SKM-1 (cell line): ENCODE measurements at regions not wholly inside any gene's neighbourhood (a gene's known extent, or its start where the extent isn't known, plus 50 kb on each side); places are given as distances from the start of the nearest gene placed in this dataset.
"Not testable (repeated sequence)": the region's sequence is repeated elsewhere in the genome, so short reads cannot be mapped to it uniquely, and the experiment has no call there.

Experiments
- DNase-seq: peaks from one replicate; lab custom pipeline; 2025; ENCODE audit not compliant: unreplicated experiment; lab: John Stamatoyannopoulos, UW

DNA sequence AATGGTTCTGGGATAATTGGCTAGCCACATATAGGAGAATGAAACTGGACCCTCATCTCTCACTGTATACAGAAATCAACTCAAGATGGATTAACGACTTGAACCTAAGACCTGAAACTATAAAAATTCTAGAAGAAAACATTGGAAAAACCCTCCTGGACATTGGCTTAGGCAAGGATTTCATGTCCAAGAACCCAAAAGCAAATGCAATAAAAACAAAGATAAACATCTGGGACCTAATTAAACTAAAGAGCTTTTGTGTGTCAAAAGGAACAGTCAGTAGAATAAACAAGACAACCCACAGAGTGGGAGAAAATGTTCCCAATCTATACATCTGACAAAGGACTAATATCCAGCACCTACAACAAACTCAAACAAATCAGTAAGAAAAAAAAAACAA lies 524.3 kb upstream of the CADM1 start:
- not testable (repeated sequence) for DNase-seq

DNA sequence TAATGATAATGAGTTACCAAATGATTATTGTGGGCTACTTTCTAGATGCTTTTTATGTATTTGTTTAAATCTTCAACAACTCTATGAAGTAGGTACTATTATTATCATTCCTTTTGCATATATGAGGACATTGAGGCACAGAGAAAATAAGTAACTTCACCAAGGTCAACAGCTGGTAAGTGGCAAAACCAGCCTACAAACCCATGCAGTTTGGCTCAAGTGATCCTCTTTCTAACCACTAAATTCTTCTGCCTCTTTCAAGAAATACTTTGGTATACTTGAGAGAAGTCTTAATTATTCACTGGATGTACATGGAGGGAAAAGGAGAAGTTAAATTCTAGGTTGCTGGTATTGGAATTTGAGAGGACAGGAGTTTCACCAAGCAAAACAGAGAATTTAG lies 495.2 kb upstream of the CADM1 start:
- DNase-seq = no peak

DNA sequence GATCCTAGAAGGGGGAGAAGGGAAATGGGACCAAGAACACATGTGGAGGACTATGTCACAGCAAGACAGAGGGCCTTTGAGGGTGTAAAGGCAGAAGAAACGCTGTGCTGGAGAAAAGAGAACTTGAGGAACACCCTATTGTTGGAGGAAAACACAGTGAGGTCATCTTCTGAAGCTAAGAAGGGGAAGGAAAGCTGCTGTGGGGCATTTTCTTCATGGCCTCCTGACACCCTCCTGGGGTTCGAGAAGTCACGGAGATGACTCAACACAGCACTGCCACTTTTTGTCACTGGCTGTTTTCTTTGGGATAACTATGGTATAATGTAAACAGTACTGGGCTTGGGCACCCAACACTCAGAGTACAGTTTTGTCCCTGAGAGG lies 492.6 kb upstream of the CADM1 start:
- DNase-seq = peak; percentile 8

DNA sequence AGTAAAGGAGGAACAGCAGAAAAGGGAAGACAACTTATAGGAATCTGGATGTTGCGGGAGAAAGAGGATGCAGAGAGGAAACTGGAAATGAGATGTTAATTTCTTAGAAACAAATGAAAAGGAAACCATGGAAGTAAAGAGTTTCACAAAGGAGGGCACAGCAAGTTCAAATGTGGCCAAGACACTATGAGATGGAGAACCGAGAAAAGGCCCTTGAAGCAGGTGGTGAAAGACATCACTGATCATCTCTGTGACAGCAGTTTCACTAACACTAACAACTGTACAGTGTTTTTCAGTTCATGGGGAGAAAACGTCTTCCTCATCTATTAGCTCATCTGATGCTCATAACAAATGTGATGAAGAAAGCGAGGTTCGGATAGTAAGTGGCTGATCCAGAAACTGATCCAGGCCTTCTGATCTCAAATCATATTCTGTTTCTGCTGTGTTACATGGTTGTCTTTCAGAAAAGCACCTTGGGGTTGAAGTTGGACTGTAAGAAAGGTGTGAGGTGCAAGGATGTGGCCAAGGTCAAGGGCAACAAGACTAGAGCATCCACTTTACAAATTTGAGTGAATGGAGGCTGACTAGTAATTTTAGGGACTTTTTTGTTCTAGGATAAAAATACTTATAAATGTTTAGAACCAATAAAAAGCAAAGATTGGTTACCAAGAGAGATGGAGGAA lies 492.1 kb upstream of the CADM1 start:
- DNase-seq = no peak

DNA sequence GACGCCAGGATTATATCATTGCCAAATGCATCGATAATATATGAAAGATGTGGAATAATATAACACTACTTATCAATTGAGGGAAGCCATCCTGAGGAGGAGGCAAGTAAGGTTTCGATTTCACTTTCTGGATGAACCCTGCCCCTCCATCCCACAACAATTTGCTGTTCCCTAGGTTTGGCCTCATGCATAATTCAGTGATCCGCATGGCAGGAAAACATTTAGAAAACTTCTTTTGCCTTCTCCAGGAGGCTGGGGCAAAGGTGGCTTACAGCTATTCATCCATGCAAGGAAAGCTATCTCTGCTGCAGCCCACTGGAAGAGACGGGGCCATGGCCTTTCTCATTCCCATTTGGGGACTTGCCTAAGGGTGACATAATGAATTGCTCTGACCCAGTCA lies 489.4 kb upstream of the CADM1 start:
- DNase-seq = no peak

DNA sequence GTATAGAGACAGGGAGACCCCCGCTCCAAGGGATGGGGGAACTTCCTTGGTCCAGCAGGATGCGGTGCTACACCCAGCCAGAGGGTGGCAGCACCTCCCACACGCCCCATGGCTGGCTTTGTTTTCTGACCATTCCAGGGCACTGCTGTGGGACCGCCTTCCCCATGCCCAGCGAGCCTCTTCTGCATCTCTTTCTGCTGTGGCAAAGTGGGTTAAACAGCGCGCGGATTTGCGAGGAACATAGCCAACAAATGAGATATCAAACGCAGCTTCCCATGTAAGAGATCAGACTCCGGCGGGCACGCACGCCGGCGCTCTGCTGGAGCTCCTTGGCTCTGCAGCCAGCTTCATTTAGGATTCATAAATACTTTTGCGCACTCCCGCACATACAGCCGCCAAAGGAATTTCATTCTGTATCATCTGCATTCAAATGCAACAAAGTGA lies 485.8 kb upstream of the CADM1 start:
- no peak for DNase-seq

DNA sequence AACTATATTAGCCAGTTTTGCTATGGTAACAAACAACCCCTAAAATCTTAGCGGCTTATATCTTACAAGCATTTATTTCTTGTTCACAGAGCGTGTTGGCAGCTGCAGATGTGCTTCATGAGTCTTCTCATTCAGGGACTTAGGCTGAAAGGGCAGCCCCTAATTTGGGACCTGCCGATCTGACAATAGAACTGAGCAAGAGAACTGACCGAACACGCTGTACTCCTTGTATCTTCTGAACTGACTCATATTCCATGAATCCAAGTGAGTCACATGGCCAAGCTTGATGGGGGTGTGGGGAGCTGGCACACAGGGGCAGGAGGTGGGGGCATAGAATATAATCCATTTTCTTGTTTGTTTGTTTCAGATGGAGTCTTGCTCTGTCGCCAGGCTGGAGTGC lies 481.7 kb upstream of the CADM1 start:
- DNase-seq = no peak

DNA sequence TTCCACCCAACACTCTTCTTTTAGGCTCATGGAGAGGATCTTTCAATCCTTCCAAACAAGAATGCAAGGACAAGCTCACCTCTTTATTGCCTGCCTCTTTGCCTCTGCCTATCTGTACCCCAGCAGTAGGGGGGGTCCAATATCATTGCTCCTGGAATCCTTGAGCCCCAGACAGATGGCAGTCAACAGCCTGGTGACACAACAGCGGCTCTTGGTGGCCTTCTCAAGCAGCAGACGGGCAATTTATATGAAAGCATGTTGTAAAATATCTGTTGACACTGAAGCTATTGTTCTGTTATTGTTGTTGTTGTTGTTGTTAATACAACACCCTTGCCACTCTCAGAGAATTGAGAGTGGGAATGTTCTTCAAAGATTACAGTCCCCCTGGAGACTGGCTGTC lies 480.0 kb upstream of the CADM1 start:
- DNase-seq = no peak

DNA sequence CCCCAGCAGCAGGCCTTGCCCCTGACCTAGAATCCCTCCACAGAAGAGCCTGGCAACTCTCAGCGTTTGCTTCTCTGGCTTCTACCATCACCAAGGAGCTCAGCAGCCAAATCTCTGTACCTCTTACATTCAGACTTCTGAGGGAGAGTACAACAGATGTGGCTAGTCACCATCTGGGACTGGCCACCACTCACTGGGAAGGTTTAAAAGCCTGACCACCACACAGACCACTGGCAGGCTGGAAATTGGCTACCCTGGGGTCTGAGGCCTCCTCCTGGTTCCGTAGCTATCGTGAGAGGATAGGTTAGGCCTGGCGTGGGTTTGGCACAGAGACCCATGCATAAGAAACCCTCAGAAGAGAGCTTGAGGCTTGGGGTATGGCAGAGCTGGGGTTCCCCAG lies 478.5 kb upstream of the CADM1 start:
- DNase-seq = no peak

DNA sequence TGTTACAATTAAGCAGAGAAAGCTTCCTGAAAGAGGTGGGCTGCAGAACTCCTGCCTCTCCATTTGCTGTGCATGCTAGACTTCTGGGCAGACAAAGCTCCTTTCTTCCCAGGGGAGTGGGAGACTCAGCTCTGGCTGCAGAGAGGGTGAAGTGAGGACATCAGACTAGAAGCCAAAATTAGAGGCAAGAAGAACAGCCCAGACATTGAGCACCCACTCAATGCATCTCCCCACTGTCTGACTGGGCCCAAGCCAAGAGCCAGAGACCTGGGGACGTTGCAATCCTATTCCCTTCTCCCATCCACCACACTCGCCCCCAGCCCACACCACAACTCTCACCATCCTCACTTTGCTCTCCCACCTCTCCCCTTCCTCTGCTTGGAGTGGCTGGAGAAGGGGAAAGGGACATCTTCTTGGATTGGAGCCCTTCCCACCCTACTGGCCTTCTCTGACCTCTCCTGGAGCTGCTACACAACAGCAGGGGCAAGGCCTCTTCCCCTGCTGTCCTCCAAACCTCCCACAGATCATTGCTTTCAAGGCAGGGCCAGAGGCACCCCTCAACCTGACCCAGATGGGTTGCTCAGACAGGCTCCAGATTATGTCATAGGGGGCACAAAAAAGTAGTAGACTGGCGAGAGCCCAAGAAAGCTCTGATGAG lies 477.7 kb upstream of the CADM1 start:
- DNase-seq = no peak

DNA sequence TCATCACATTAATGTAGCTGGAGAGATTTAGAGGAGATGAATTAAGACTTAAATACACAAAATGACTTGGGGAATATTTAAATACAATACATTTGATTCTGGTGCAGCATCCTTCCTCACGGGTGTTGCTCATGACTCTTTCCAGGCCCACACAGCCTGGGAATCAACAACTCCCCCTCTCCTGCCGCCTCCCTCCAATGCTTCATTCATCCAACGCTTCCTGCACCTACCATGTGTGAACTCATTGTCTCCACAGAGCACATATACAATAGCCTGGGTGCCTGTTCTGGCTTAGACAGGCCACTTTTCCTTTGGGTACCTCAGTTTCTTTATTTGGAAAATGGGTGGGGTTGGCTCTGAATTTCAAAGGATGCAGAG lies 476.9 kb upstream of the CADM1 start:
- DNase-seq = no peak

DNA sequence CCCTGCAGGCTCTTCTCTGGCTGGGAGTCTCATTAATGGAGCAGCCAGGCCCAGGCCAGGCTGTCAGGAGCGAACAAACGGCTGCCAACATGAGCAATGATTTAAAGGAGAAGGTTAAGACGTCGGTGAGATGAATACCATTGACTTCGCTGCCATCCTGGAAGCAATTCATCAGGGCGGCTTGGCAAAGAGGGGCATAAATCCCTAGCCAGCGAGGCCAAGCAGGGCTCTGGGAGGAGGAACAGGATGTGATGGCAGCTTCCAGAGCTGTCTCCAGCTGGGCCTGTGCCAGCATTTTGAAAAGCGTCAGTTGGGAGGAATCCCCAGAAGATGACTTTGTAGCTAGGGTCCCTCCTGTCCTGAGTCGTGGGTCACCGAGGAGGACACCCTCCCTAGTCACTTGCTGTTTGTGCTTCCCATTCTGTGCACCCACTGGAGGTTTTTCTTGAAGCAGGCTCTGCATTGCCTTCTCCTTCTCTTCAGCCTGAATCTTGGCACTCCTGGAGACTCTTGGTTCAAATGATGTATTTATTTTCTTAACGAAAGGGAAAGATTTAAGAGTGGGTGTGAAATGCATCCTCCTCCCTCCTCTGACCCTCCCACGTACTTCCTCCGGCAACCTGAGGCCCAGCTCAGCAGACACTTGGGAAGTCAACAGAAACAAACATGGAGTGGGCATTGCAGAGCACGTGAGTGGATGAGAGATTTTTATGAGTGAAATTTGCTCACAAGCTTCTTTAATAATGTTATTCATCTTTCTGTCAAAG lies 476.3 kb upstream of the CADM1 start:
- no peak for DNase-seq

DNA sequence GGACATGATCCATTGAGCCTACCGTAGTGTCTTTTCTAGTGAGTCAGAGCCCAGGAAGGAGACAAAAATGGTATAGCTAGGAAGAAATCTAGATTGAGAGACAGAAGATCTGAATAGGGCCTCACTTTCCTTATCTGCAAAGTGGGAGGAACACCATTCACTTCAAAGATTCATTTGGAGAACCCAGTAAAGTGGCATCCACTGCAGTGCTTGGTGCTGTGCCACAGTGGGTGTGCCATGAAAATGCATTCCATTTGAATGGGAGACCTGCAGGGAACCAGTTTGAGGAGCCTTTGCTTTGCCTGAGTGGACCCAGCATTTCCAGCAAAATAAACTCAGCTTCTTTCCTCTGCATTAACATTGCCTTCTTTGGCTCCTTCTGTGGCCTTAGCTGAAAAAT lies 470.5 kb upstream of the CADM1 start:
- DNase-seq = no peak

DNA sequence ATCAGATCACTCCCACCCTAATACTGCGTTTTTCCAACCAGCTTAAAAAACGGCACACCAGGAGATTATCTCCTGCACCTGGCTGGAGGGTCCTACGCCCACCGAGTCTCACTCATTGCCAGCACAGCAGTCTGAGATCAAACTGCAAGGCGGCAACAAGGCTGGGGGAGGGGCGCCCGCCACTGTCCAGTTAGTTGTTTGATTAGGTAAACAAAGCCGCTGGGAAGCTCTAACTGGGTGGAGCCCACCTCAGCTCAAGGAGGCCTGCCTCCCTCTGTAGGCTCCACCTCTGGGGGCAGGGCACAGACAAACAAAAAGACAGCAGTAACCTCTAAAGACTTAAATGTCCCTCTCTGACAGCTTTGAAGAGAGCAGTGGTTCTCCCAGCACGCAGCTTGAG lies 463.0 kb upstream of the CADM1 start:
- DNase-seq = not testable (repeated sequence)

DNA sequence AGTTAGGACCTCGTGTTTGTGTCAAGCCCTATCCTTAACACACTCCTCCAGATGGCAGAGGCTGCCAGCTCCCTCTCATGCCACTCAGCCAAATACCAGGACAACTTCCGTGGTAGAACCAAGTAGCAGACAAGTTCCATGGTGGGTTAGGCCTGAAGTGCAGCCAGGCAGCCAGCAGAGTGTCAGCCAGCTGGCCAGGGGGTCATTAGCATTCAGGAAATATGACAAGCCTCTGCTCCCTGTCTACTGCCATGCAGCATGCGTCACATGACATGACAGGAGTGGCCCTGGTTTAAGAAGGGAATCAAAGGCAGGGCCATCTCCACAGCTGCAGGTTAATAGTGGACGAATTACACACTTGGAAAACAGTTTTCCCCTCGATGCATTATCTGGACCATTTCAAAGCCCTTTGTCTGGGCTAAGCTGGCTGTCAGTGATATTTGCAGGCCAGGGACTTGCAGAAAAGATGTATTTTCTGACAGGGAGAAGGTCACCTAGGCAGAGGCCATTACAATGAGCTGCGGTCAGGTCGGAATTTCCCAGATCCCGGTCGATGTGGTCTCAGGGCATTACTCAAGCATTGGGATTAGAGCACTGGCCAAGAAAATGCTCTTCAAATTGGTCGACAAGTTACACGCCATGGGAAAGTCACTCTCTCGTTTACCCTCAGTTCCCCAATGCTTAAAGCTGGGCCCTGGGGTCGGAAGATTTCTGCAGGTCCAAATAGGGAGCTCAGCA lies 461.7 kb upstream of the CADM1 start:
- DNase-seq = no peak

DNA sequence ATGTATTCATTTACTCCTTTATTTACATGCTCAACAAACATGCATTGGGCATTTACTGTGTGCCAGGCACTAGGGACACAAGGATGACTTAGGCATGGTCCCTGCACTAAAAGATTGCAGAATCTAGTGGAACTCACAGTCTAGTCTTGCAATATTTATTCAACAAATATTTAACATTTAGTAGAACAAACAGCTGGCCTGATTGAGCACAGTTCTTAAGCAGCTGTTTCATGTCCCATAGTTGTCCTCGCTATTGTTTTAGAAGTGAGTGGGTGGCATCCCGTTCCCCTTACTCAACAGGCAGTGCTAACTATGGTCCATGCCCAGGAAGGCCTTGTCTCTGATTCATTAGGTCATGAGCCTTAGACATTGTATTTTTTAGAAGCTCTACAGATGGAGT lies 459.9 kb upstream of the CADM1 start:
- no peak for DNase-seq

DNA sequence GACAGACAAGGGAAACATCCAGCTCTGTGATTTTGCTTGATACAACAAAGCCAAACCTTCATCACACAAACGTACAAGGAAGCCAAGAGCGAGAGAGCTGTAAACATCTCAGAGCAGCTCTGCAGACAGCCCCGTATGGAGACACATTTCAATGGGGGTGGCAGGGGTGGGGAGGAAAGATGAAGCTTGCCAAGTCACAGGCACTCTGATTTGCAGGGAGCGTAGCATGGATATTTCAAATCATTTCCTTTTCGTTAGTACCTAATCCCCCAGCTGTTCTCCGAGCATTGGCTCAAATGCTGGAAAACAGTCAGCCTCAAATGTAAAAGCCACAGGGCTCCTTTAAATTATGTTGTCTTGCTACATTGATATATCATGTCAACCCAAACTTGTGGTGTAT lies 458.9 kb upstream of the CADM1 start:
- DNase-seq = no peak

DNA sequence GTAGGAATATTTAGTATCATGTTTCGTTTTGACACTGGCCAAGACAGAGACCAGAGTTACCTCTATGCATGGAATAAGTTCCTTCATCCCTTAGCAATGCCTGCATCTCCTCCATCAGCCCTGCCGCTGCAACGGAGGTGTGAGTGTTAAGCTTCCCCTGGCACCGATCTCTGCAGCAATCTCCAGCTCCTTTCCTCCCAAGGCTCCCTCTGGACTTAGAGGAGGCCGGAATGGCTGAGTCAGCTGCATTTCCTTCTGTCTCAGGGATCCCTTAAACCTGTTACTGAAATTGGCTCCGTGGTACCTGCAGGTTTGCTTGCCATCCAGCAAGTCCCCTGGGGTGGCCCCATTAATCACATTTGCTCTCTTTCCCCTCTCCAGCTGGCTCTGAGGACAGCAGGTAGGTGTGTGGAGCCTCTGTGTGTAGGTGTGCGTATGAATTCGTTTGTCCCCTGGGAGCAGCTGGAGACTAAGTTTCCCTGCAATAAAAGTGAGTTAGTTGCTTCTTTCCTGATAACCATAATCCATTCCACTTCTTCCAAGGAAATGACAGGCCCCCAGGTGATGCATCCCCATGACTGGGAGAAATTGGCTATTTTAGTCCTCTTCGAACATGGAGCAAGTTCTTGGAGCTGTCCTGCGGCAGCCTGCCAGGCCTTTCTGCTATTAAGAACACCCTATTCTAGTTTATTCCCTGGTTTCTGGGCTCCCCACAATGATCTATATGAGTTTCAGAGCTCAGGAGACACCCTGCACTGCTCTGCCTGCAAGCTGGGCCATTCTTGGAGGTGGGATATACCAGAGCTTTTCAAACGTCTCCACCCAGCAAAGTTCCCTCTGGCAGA lies 457.2 kb upstream of the CADM1 start:
- DNase-seq = no peak

DNA sequence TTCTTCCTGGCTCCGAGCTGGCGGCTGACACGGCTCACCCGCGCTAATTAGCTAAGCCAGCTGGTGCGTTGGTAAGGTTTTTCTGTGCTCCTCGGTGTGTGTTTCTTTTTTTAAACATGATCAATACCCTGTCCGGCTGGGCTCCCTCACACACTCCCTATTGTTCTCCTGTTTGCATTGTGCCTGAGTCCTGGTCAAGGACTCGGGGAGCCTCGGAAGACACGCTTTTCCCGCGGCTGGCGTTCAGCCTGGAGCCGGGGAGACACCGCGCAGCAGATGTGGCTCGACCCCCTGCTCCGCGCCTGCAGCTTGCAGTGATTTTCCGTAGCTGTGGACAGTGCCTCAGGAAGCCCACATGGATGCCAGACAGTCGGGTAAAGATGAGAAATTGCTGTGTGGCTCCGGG lies 454.9 kb upstream of the CADM1 start:
- no peak for DNase-seq

DNA sequence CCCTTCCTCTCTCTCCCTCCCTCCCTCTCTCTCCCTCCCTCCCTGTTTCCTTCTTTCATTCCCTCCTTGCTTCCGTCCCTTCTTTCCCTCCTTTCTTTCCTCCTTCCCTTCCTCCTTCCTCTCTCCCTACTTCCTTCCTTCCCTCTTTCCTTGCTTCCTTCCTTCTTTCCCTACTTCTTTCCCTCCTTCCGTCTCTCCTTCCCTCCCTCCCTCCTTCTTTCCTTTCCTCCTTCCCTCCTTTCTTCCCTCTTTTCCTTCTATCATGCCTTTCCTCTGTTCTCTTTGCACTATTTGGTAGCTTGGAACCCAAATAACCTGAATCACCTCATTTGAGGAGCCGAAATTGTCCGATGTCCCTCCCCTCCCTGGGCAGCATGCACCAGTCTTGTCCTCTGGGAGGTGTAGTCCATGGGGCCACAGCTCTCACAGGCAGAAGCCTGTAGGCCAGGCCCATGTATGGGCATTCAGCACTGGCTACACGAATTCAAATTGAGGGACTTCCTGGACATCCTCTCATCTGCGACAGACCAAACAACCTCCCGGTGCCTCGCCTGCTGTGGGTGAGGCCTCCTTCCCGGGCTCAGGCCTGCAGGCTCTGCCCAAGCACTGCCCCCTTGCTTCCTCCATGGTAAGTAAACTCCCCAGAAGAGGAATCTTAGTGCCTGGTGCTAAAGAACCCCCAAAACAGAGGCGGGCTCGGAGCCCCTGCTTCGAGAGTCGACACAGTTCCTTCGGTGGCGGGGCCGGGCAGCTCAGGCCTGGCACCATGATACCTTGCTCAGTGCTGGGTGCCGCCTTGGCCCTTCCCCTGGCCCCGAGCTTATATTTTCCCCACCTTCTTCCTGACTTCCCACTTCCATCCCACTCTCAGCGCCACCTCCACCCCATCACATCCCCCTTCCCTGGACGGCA lies 454.1 kb upstream of the CADM1 start:
- DNase-seq = no peak
